Liver (tissue), 8 donors: ENCODE measurements at regions not wholly inside any gene's neighbourhood (a gene's known extent, or its start where the extent isn't known, plus 50 kb on each side); places are given as distances from the start of the nearest gene placed in this dataset.

ENCODE experiments used
- DNase-seq: peaks from one replicate; pipeline ENCODE4 v3.0.0-alpha.2; 2017; ENCODE audit warnings: low spot score
- H3K27ac ChIP-seq, 2 donors: one replicate each; pipeline ENCODE4 v1.7.0; 2013; ENCODE audit warnings: inconsistent platforms in 2 of 2, low read length in 2 of 2, control low read depth in 1 of 2, low read depth in 1 of 2, mild to moderate bottlenecking in 1 of 2
- H3K27me3 ChIP-seq, 4 donors: one replicate each; pipeline versions ENCODE4 v1.6.1 to v1.7.0; 2013; ENCODE audit warnings: low read length in 3 of 4, inconsistent platforms in 1 of 4, mild to moderate bottlenecking in 1 of 4, moderate library complexity in 1 of 4; ENCODE audit not compliant: control insufficient read depth in 4 of 4, insufficient read depth in 4 of 4
- H3K36me3 ChIP-seq, 4 donors: one replicate each; pipeline versions ENCODE4 v1.6.1 to v1.7.0; 2013; ENCODE audit warnings: low read length in 3 of 4, mild to moderate bottlenecking in 3 of 4, low read depth in 1 of 4, moderate library complexity in 1 of 4; ENCODE audit not compliant: control insufficient read depth in 4 of 4, insufficient read depth in 3 of 4
- H3K4me1 ChIP-seq, 4 donors: one replicate each; pipeline versions ENCODE4 v1.6.1 to v1.7.0; 2013; ENCODE audit warnings: low read length in 3 of 4, mild to moderate bottlenecking in 3 of 4, moderate library complexity in 1 of 4; ENCODE audit not compliant: control insufficient read depth in 4 of 4, insufficient read depth in 4 of 4
- H3K4me3 ChIP-seq, 3 donors: one replicate each; pipeline versions ENCODE4 v1.6.1 to v1.7.0; 2013; ENCODE audit warnings: low read length in 3 of 3, control low read depth in 1 of 3, low read depth in 1 of 3, mild to moderate bottlenecking in 1 of 3
- H3K9ac ChIP-seq, 2 donors: one replicate each; pipeline ENCODE4 v1.7.0; 2013; ENCODE audit warnings: low read length in 2 of 2, mild to moderate bottlenecking in 2 of 2, moderate library complexity in 2 of 2, control low read depth in 1 of 2, low read depth in 1 of 2
- H3K9me3 ChIP-seq, 4 donors: one replicate each; pipeline versions ENCODE4 v1.6.1 to v1.7.0; 2013; ENCODE audit warnings: low read length in 3 of 4; ENCODE audit not compliant: control insufficient read depth in 4 of 4
- EGR1 ChIP-seq, 2 donors: IDR thresholded peaks; 2 replicates each; pipeline ENCODE4 v1.6.1; 2016 to 2018; ENCODE audit warnings: antibody characterized with exemption in 2 of 2, low read depth in 2 of 2
- FOXA1 ChIP-seq: IDR thresholded peaks from 2 replicates; pipeline ENCODE4 v1.6.1; 2016; ENCODE audit warnings: antibody characterized with exemption
- FOXA2 ChIP-seq: IDR thresholded peaks from 2 replicates; pipeline ENCODE4 v1.6.1; 2016; ENCODE audit warnings: antibody characterized with exemption
- GABPA ChIP-seq, 2 donors: IDR thresholded peaks in 1 of 2; conservative IDR thresholded peaks in 1 of 2; 2 replicates each; pipeline ENCODE4 v1.6.1; 2016; ENCODE audit warnings: antibody characterized with exemption in 2 of 2, mild to moderate bottlenecking in 1 of 2, moderate library complexity in 1 of 2
- HNF4A ChIP-seq, 2 donors: conservative IDR thresholded peaks; 2 replicates each; pipeline ENCODE4 v1.6.1; 2016; ENCODE audit warnings: antibody characterized with exemption in 2 of 2, mild to moderate bottlenecking in 2 of 2
- HNF4G ChIP-seq: IDR thresholded peaks from 2 replicates; pipeline ENCODE4 v1.6.1; 2016; ENCODE audit warnings: antibody characterized with exemption
- JUND ChIP-seq, 2 donors: IDR thresholded peaks; 2 replicates each; pipeline ENCODE4 v1.6.1; 2016; ENCODE audit warnings: antibody characterized with exemption in 2 of 2
- MAX ChIP-seq: IDR thresholded peaks from 2 replicates; pipeline ENCODE4 v1.6.1; 2016; ENCODE audit warnings: antibody characterized with exemption
- NR2F2 ChIP-seq: IDR thresholded peaks from 2 replicates; pipeline ENCODE4 v1.6.1; 2016; ENCODE audit warnings: antibody characterized with exemption
- RAD21 ChIP-seq, 2 donors: IDR thresholded peaks; 2 replicates each; pipeline ENCODE4 v1.6.1; 2016; ENCODE audit warnings: antibody characterized with exemption in 2 of 2, mild to moderate bottlenecking in 2 of 2
- RXRA ChIP-seq, 2 donors: IDR thresholded peaks; 2 replicates each; pipeline ENCODE4 v1.6.1; 2017 to 2018; ENCODE audit warnings: antibody characterized with exemption in 2 of 2, mild to moderate bottlenecking in 1 of 2
- SP1 ChIP-seq: IDR thresholded peaks from 2 replicates; pipeline ENCODE4 v1.6.1; 2018; ENCODE audit warnings: antibody characterized with exemption, mild to moderate bottlenecking
- TAF1 ChIP-seq: conservative IDR thresholded peaks from 2 replicates; pipeline ENCODE4 v1.6.1; 2016; ENCODE audit warnings: antibody characterized with exemption, mild to moderate bottlenecking
- YY1 ChIP-seq: IDR thresholded peaks from 2 replicates; pipeline ENCODE4 v1.6.1; 2016; ENCODE audit warnings: antibody characterized with exemption, mild to moderate bottlenecking
- ZBTB33 ChIP-seq: IDR thresholded peaks from 2 replicates; pipeline ENCODE4 v1.6.1; 2016; ENCODE audit warnings: antibody characterized with exemption
- WGBS: extraction: QIAGEN DNeasy Blood & Tissue Kit; methylation state at CpG from one replicate; pipeline ENCODE4 v1.1.7; 2013; 5-methylcytosine and 5-hydroxymethylcytosine counted together
- TF ChIP-seq, protein P1 (sequence below): fragments of 150-350 bp; IDR thresholded peaks from 2 replicates; pipeline ENCODE4 v1.5.1; 2017; ENCODE audit warnings: improper control_type of control experiment, low read depth, low read length; ENCODE audit not compliant: missing input control
- TF ChIP-seq, protein P2 (sequence below): IDR thresholded peaks from 2 replicates; pipeline ENCODE4 v1.6.1; 2016; ENCODE audit warnings: antibody characterized with exemption, mild to moderate bottlenecking
- TF ChIP-seq, protein P3 (sequence below): IDR thresholded peaks from 2 replicates; pipeline ENCODE4 v1.6.1; 2016; ENCODE audit warnings: antibody characterized with exemption
- donor health status: healthy.
- donor health status: healthy.
- donor health status: healthy.
- donor health status: healthy.
- donor health status: healthy.

DNA sequence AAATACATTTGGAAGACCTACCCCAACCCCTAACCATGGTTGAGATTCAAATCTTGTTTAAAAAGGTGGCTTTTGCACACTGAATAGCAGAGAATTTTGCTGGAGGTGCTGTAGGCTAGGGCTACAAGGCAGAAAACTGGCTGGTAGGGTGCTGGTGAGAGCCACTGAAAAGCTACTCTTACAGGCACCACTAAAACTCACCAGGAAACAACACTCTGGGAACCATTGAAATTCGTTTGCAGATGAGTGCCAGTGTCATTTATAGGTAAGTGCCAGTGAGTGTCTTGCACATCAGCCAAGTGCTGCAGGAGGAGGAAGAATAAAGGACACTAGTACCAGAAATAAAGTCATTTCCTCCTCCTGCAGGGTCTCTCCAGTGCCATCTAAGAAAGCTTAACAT is 610.2 kb downstream of the ZNF385D start:
- DNase-seq = no peak
- Histone ChIP-seq H3K27me3 (no peaks in the 10 kb centered on the region), H3K4me3 (no peak overlapping the region), H3K27ac (no peak overlapping the region), H3K9me3 (peaks cover 0 to 2% (median 0%) of the 10 kb centered on the region in 4 donors), H3K9ac (no peak overlapping the region), H3K4me1 (no peaks in the 10 kb centered on the region), H3K36me3 (no peaks in the 10 kb centered on the region)
- TF ChIP-seq, protein P1, sequence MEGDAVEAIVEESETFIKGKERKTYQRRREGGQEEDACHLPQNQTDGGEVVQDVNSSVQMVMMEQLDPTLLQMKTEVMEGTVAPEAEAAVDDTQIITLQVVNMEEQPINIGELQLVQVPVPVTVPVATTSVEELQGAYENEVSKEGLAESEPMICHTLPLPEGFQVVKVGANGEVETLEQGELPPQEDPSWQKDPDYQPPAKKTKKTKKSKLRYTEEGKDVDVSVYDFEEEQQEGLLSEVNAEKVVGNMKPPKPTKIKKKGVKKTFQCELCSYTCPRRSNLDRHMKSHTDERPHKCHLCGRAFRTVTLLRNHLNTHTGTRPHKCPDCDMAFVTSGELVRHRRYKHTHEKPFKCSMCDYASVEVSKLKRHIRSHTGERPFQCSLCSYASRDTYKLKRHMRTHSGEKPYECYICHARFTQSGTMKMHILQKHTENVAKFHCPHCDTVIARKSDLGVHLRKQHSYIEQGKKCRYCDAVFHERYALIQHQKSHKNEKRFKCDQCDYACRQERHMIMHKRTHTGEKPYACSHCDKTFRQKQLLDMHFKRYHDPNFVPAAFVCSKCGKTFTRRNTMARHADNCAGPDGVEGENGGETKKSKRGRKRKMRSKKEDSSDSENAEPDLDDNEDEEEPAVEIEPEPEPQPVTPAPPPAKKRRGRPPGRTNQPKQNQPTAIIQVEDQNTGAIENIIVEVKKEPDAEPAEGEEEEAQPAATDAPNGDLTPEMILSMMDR = no peak
- TF ChIP-seq, protein P2, sequence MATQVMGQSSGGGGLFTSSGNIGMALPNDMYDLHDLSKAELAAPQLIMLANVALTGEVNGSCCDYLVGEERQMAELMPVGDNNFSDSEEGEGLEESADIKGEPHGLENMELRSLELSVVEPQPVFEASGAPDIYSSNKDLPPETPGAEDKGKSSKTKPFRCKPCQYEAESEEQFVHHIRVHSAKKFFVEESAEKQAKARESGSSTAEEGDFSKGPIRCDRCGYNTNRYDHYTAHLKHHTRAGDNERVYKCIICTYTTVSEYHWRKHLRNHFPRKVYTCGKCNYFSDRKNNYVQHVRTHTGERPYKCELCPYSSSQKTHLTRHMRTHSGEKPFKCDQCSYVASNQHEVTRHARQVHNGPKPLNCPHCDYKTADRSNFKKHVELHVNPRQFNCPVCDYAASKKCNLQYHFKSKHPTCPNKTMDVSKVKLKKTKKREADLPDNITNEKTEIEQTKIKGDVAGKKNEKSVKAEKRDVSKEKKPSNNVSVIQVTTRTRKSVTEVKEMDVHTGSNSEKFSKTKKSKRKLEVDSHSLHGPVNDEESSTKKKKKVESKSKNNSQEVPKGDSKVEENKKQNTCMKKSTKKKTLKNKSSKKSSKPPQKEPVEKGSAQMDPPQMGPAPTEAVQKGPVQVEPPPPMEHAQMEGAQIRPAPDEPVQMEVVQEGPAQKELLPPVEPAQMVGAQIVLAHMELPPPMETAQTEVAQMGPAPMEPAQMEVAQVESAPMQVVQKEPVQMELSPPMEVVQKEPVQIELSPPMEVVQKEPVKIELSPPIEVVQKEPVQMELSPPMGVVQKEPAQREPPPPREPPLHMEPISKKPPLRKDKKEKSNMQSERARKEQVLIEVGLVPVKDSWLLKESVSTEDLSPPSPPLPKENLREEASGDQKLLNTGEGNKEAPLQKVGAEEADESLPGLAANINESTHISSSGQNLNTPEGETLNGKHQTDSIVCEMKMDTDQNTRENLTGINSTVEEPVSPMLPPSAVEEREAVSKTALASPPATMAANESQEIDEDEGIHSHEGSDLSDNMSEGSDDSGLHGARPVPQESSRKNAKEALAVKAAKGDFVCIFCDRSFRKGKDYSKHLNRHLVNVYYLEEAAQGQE = no peak
- no peak for TF ChIP-seq TAF1
- TF ChIP-seq MAX = no peak
- no peak for TF ChIP-seq RAD21 (IDR thresholded peaks at IDR 0.05)
- no peak for TF ChIP-seq HNF4A (conservative IDR thresholded peaks at IDR 0.05)
- TF ChIP-seq NR2F2 = no peak
- no peak for TF ChIP-seq YY1
- TF ChIP-seq, protein P3, sequence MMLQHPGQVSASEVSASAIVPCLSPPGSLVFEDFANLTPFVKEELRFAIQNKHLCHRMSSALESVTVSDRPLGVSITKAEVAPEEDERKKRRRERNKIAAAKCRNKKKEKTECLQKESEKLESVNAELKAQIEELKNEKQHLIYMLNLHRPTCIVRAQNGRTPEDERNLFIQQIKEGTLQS = no peak
- TF ChIP-seq JUND (IDR thresholded peaks at IDR 0.05) = no peak
- TF ChIP-seq FOXA2 = no peak
- no peak for TF ChIP-seq RXRA (IDR thresholded peaks at IDR 0.05)
- TF ChIP-seq FOXA1 = no peak
- no peak for TF ChIP-seq GABPA (IDR thresholded peaks at IDR 0.05 in 1 of 2, conservative IDR thresholded peaks at IDR 0.05 in 1 of 2)
- no peak for TF ChIP-seq HNF4G
- TF ChIP-seq ZBTB33 = no peak
- TF ChIP-seq SP1 = no peak
- TF ChIP-seq EGR1 (IDR thresholded peaks at IDR 0.05; ENCODE audit: low read depth in 2 of 2) = no peak
- 13% methylated on average over 1 of the region's 1 CpG for WGBS
